HEK293 (cell line): ENCODE measurements at regions not wholly inside any gene's neighbourhood (a gene's known extent, or its start where the extent isn't known, plus 50 kb on each side); places are given as distances from the start of the nearest gene placed in this dataset.

Source experiments
- CTCF ChIA-PET: fragments of 350-600 bp; formaldehyde crosslinking; extraction: SDS; loops from one replicate; lab custom pipeline; 2021; ENCODE audit warnings: antibody characterized with exemption; lab: Yijun Ruan, JAX
- POLR2A ChIA-PET: fragments of 300-600 bp; formaldehyde crosslinking; extraction: SDS; loops from one replicate; lab custom pipeline; 2020; ENCODE audit warnings: antibody characterized with exemption, inconsistent platforms; lab: Yijun Ruan, JAX
- H3K27ac ChIP-seq: fragments of 200-500 bp; sonication (Bioruptor generic); 2 replicates; pipeline ENCODE4 v1.5.1; 2014; ENCODE audit warnings: low read depth, low read length, control low read depth, inconsistent platforms; ENCODE audit errors: extremely low read depth
- H3K36me3 ChIP-seq, 2 experiments: fragments of 200-500 bp in 1 of 2; sonication (Bioruptor generic) in 1 of 2; 1 replicate in 1 of 2; 2 replicates in 1 of 2; pipeline ENCODE4 v1.5.1; 2014 to 2017; ENCODE audit warnings: inconsistent platforms in 2 of 2, low read length in 2 of 2; ENCODE audit not compliant: control insufficient read depth in 2 of 2, insufficient read depth in 1 of 2
- H3K4me1 ChIP-seq: fragments of 200-500 bp; sonication (Bioruptor generic); 2 replicates; pipeline ENCODE4 v1.5.1; 2014; ENCODE audit warnings: mild to moderate bottlenecking, low read length, inconsistent platforms; ENCODE audit not compliant: control insufficient read depth, insufficient read depth
- H3K4me3 ChIP-seq: 2 replicates; pipeline ENCODE4 v1.5.1; 2011; ENCODE audit warnings: low read depth, mild to moderate bottlenecking, control low read depth, low read length, moderate library complexity
- H3K9me3 ChIP-seq: fragments of 200-500 bp; sonication (Bioruptor generic); 2 replicates; pipeline ENCODE4 v1.5.1; 2014; ENCODE audit warnings: low read depth, low read length, inconsistent platforms; ENCODE audit not compliant: control insufficient read depth, insufficient read depth
- HOXC10 ChIP-seq: sonication (generic); formaldehyde crosslinking; IDR thresholded peaks from 2 replicates; pipeline ENCODE4 v1.8.1; 2023; ENCODE audit warnings: mild to moderate bottlenecking, missing genetic modification reagents
- KLF17 ChIP-seq: fragments of 450-650 bp; formaldehyde crosslinking; IDR thresholded peaks from 2 replicates; pipeline ENCODE4 v1.5.1; 2016; ENCODE audit warnings: missing biosample characterization, missing genetic modification characterization
- OSR2 ChIP-seq: fragments of 450-650 bp; formaldehyde crosslinking; IDR thresholded peaks from 2 replicates; pipeline ENCODE4 v1.5.1; 2016; ENCODE audit warnings: missing biosample characterization, missing genetic modification characterization
- PRDM6 ChIP-seq: fragments of 450-650 bp; formaldehyde crosslinking; IDR thresholded peaks from 2 replicates; pipeline ENCODE4 v1.5.1; 2017; ENCODE audit warnings: missing biosample characterization, missing genetic modification characterization
- ZBTB10 ChIP-seq: fragments of 450-650 bp; formaldehyde crosslinking; IDR thresholded peaks from 2 replicates; pipeline ENCODE4 v1.5.1; 2016; ENCODE audit warnings: missing biosample characterization, missing genetic modification characterization
- ZBTB8A ChIP-seq: fragments of 450-650 bp; formaldehyde crosslinking; IDR thresholded peaks from 2 replicates; pipeline ENCODE4 v1.5.1; 2016; ENCODE audit warnings: missing biosample characterization, missing genetic modification characterization
- ZNF121 ChIP-seq: fragments of 450-650 bp; formaldehyde crosslinking; IDR thresholded peaks from 2 replicates; pipeline ENCODE4 v1.5.1; 2016; ENCODE audit warnings: missing biosample characterization, missing genetic modification characterization
- ZNF138 ChIP-seq: fragments of 450-650 bp; formaldehyde crosslinking; IDR thresholded peaks from 2 replicates; pipeline ENCODE4 v1.5.1; 2016; ENCODE audit warnings: missing biosample characterization, missing genetic modification characterization, borderline replicate concordance
- ZNF146 ChIP-seq: fragments of 450-650 bp; formaldehyde crosslinking; IDR thresholded peaks from 2 replicates; pipeline ENCODE4 v1.5.1; 2016; ENCODE audit warnings: missing biosample characterization, missing genetic modification characterization
- ZNF174 ChIP-seq: fragments of 450-650 bp; formaldehyde crosslinking; IDR thresholded peaks from 2 replicates; pipeline ENCODE4 v1.5.0; 2017; ENCODE audit warnings: missing biosample characterization, mild to moderate bottlenecking, missing genetic modification characterization
- ZNF18 ChIP-seq: fragments of 450-650 bp; formaldehyde crosslinking; IDR thresholded peaks from 2 replicates; pipeline ENCODE4 v1.5.1; 2016; ENCODE audit warnings: missing biosample characterization, missing genetic modification characterization
- ZNF302 ChIP-seq: fragments of 450-650 bp; formaldehyde crosslinking; IDR thresholded peaks from 2 replicates; pipeline ENCODE4 v1.5.1; 2016; ENCODE audit warnings: missing biosample characterization, missing genetic modification characterization, low read depth
- ZNF350 ChIP-seq: fragments of 450-650 bp; formaldehyde crosslinking; IDR thresholded peaks from 2 replicates; pipeline ENCODE4 v1.5.0; 2017; ENCODE audit warnings: missing biosample characterization, mild to moderate bottlenecking, missing genetic modification characterization
- ZNF37A ChIP-seq: fragments of 450-650 bp; IDR thresholded peaks from 2 replicates; pipeline ENCODE4 v1.5.1; 2018; ENCODE audit warnings: missing biosample characterization, missing genetic modification characterization
- ZNF473 ChIP-seq: fragments of 450-650 bp; formaldehyde crosslinking; IDR thresholded peaks from 2 replicates; pipeline ENCODE4 v1.5.1; 2017; ENCODE audit warnings: missing biosample characterization, missing genetic modification characterization
- ZNF48 ChIP-seq: fragments of 450-650 bp; formaldehyde crosslinking; IDR thresholded peaks from 2 replicates; pipeline ENCODE4 v1.5.1; 2016; ENCODE audit warnings: missing biosample characterization, missing genetic modification characterization
- ZNF514 ChIP-seq: fragments of 450-650 bp; formaldehyde crosslinking; IDR thresholded peaks from 2 replicates; pipeline ENCODE4 v1.5.1; 2016; ENCODE audit warnings: missing biosample characterization, missing genetic modification characterization
- ZNF544 ChIP-seq: fragments of 450-650 bp; formaldehyde crosslinking; IDR thresholded peaks from 2 replicates; pipeline ENCODE4 v1.5.0; 2017; ENCODE audit warnings: missing biosample characterization, missing genetic modification characterization
- ZNF600 ChIP-seq: fragments of 450-650 bp; formaldehyde crosslinking; IDR thresholded peaks from 2 replicates; pipeline ENCODE4 v1.5.1; 2016; ENCODE audit warnings: missing biosample characterization, missing genetic modification characterization
- ZNF645 ChIP-seq: fragments of 450-650 bp; formaldehyde crosslinking; IDR thresholded peaks from 2 replicates; pipeline ENCODE4; 2016; ENCODE audit warnings: missing biosample characterization, missing genetic modification characterization
- ZSCAN18 ChIP-seq: fragments of 450-650 bp; formaldehyde crosslinking; IDR thresholded peaks from 2 replicates; pipeline ENCODE4 v1.5.1; 2016; ENCODE audit warnings: missing biosample characterization, missing genetic modification characterization
- ZSCAN5A ChIP-seq: fragments of 450-650 bp; formaldehyde crosslinking; IDR thresholded peaks from 2 replicates; pipeline ENCODE4 v1.5.1; 2016; ENCODE audit warnings: missing biosample characterization, missing genetic modification characterization

GRCh38 chr10:33483124-33483815 is 148.8 kb upstream of the NRP1 start (continued):
- TF ChIP-seq ZNF18: 0 out of 2 replicates have a peak, but pooled peaks have one; percentile 9
- TF ChIP-seq ZBTB8A: peak; percentile 57; the same call in 1 of the 2 replicates
- TF ChIP-seq OSR2 (tag by site-specific recombination): peak; percentile 87
- TF ChIP-seq HOXC10 (CRISPR knock-in tag): no peak
- no peak for TF ChIP-seq ZNF544 (tag by site-specific recombination)
- peak; percentile 89 for TF ChIP-seq PRDM6 (tag by site-specific recombination)
- TF ChIP-seq ZNF138 (tag by site-specific recombination): no peak

- H3K4me3 ChIP-seq: no peak overlapping the region
- no peaks in the 10 kb centered on the region for H3K9me3 ChIP-seq
- ChIA-PET POLR2A (interaction anchor here (0.8 to 1.3 kb wide), 2 partner anchors 16 to 146 kb away, joined by 3 to 4 read pairs; no protein-coding TSS in a partner anchor), CTCF (no interaction called here)
- 0 out of 2 replicates have a peak, but pooled peaks have one; percentile 3 for TF ChIP-seq ZNF121 (tag by site-specific recombination)
- no peak for TF ChIP-seq KLF17 (tag by site-specific recombination)
- no peaks in the 10 kb centered on the region for H3K36me3 ChIP-seq
- H3K27ac ChIP-seq: no peak overlapping the region
- H3K4me1 ChIP-seq: peaks cover 26% of the 10 kb centered on the region
Measured at GRCh38 chr10:33482486-33482885, 148.0 kb upstream of the NRP1 start.

- H3K36me3 ChIP-seq: no peaks in the 10 kb centered on the region
- CTCF ChIA-PET: no interaction called here
- no peaks in the 10 kb centered on the region for H3K9me3 ChIP-seq
- peaks cover 33% of the 10 kb centered on the region for H3K4me1 ChIP-seq
- TF ChIP-seq ZNF302 (tag by site-specific recombination): no peak
- TF ChIP-seq ZBTB10 (tag by site-specific recombination): no peak
- no peak for TF ChIP-seq ZNF350 (tag by site-specific recombination)
- no peak for TF ChIP-seq ZNF600 (tag by site-specific recombination)
- TF ChIP-seq ZNF48: no peak
- no peak for TF ChIP-seq ZSCAN18
- TF ChIP-seq ZNF473: no peak
- no peak for TF ChIP-seq ZNF645
- no peak for TF ChIP-seq ZNF146
- TF ChIP-seq ZNF37A: no peak
- TF ChIP-seq ZSCAN5A (tag by site-specific recombination): no peak
- no peak for TF ChIP-seq ZNF174
- TF ChIP-seq ZNF514 (tag by site-specific recombination): no peak
- TF ChIP-seq, all 188 proteins: peak for 0
- Histone ChIP-seq H3K4me3 (no peak overlapping the region), H3K27ac (no peak overlapping the region)
- POLR2A ChIA-PET: no interaction called here
Measured at GRCh38 chr10:33481184-33481583, 146.7 kb upstream of the NRP1 start.
